ENCODE measurements at regions not wholly inside any gene's neighbourhood (a gene's known extent, or its start where the extent isn't known, plus 50 kb on each side); places are given as distances from the start of the nearest gene placed in this dataset.

- no peak for DNase-seq (ENCODE audit: low read depth in 2 of 2)
These were observed 192.5 kb downstream of the FOXD2 start for GRCh38 chr1:47630346-47630745.

GRCh38 chr1:47631411-47631995 is 193.7 kb downstream of the FOXD2 start:
- no peak for DNase-seq (ENCODE audit: low read depth in 2 of 2)

- no peak for DNase-seq (ENCODE audit: low read depth in 2 of 2)
These were observed 197.3 kb downstream of the FOXD2 start for GRCh38 chr1:47635111-47635510.

- no peak for DNase-seq (ENCODE audit: low read depth in 2 of 2)
These were observed 197.8 kb downstream of the FOXD2 start for GRCh38 chr1:47635597-47635996.

GRCh38 chr1:47637111-47637685 is 199.4 kb downstream of the FOXD2 start:
- no peak for DNase-seq (ENCODE audit: low read depth in 2 of 2)

GRCh38 chr1:47638240-47638639 is 200.4 kb downstream of the FOXD2 start:
- no peak for DNase-seq (ENCODE audit: low read depth in 2 of 2)

GRCh38 chr1:47638713-47639112 is 200.9 kb downstream of the FOXD2 start:
- DNase-seq (ENCODE audit: low read depth in 2 of 2): no peak

- DNase-seq (ENCODE audit: low read depth in 2 of 2): peak in 1 of 2 experiments; percentile 3
These were observed 205.7 kb downstream of the FOXD2 start for GRCh38 chr1:47643306-47644211.

GRCh38 chr1:47644212-47644573 is 206.3 kb downstream of the FOXD2 start:
- peak; percentile 3 to 4 for DNase-seq (ENCODE audit: low read depth in 2 of 2)

GRCh38 chr1:47645151-47645550 is 207.3 kb downstream of the FOXD2 start:
- DNase-seq (ENCODE audit: low read depth in 2 of 2): no peak

- DNase-seq (ENCODE audit: low read depth in 2 of 2): no peak
These were observed 208.8 kb downstream of the FOXD2 start for GRCh38 chr1:47646676-47647075.

- no peak for DNase-seq (ENCODE audit: low read depth in 2 of 2)
These were observed 209.5 kb downstream of the FOXD2 start for GRCh38 chr1:47647327-47647845.

GRCh38 chr1:47650205-47650604 is 212.4 kb downstream of the FOXD2 start:
- peak; percentile 31 to 38 for DNase-seq (ENCODE audit: low read depth in 2 of 2)

- DNase-seq (ENCODE audit: low read depth in 2 of 2): no peak
These were observed 212.8 kb downstream of the FOXD2 start for GRCh38 chr1:47650611-47651010.

- DNase-seq (ENCODE audit: low read depth in 2 of 2): no peak
These were observed 213.7 kb downstream of the FOXD2 start for GRCh38 chr1:47651311-47652089.

- DNase-seq (ENCODE audit: low read depth in 2 of 2): no peak
These were observed 217.9 kb downstream of the FOXD2 start for GRCh38 chr1:47655521-47656300.

- no peak for DNase-seq (ENCODE audit: low read depth in 2 of 2)
These were observed 219.2 kb downstream of the FOXD2 start for GRCh38 chr1:47656719-47657685.

GRCh38 chr1:47658161-47658920 is 220.5 kb downstream of the FOXD2 start:
- no peak for DNase-seq (ENCODE audit: low read depth in 2 of 2)

GRCh38 chr1:47659146-47659545 is 221.3 kb downstream of the FOXD2 start:
- DNase-seq (ENCODE audit: low read depth in 2 of 2): no peak

Measured in fibroblast of skin of left quadriceps (primary cell).